ENCODE measurements at regions not wholly inside any gene's neighbourhood (a gene's known extent, or its start where the extent isn't known, plus 50 kb on each side); places are given as distances from the start of the nearest gene placed in this dataset.

DNA sequence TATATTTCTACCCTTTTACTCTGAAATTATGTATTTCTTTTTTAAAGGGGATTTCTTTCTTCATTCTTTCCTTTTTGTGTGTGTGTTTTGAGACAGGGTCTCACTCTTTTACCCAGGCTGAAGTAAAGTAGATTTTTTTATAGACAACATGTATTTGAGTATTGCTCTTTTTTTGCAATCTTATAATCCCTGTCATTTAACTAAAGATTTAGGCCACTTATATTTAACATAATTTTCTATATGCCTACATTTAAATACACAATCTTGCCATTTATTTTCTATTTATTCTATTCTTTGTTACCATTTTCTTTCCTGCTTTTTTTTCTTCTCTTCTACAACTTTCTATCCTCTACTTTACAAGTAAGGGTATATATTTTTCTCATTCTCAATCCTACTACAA, 416.0 kb upstream of the IRX2 start:
- DNase-seq (ENCODE audit: low read depth, low spot score) (no peak), ATAC-seq (no peak), FAIRE-seq (no peak)
- CTCF ChIA-PET = no interaction called here
- Histone ChIP-seq H3K4me3 (no peak overlapping the region), H3K36me3 (ENCODE audit: control insufficient read depth in 2 of 2, insufficient read depth in 2 of 2, low read length in 1 of 2) (no peaks in the 10 kb centered on the region), H3K9ac (ENCODE audit: control insufficient read depth, insufficient read depth, low read length) (no peak overlapping the region), H3K9me3 (replicated peaks; ENCODE audit: control insufficient read depth, insufficient read depth, low read length) (no peaks in the 10 kb centered on the region; the same call in 1 of the 3 replicates), H4K20me1 (ENCODE audit: control insufficient read depth, insufficient read depth) (no peaks in the 10 kb centered on the region), H3K4me1 (ENCODE audit: control insufficient read depth, insufficient read depth, low read length) (no peaks in the 10 kb centered on the region), H3K79me2 (ENCODE audit: control insufficient read depth, insufficient read depth, low read length) (no peaks in the 10 kb centered on the region), H3K27ac (ENCODE audit: control insufficient read depth, insufficient read depth) (no peak overlapping the region), H3K4me2 (ENCODE audit: control insufficient read depth, insufficient read depth) (no peak overlapping the region), H2AFZ (ENCODE audit: control insufficient read depth, low read depth, low read length) (no peak overlapping the region), H3K27me3 (replicated peaks in 1 of 2; ENCODE audit: control insufficient read depth in 2 of 2, insufficient read depth in 2 of 2, low read length in 1 of 2) (no peaks in the 10 kb centered on the region)
- intact Hi-C loops (cut with micrococcal nuclease; ENCODE audit: unreplicated experiment) = no loop called here
- SMC1A ChIA-PET (ENCODE audit: uncharacterized antibody, unreplicated experiment) = no interaction called here
- BruUV-seq (replicated peaks) = no TSS peak
- no peak for TF ChIP-seq HDAC2 (IDR thresholded peaks at IDR 0.05)
- TF ChIP-seq CHD2 (IDR thresholded peaks at IDR 0.05; ENCODE audit: borderline replicate concordance, low read depth, low read length) = no peak
- TF ChIP-seq RFX5 (IDR thresholded peaks at IDR 0.05; ENCODE audit: low read depth, low read length) = no peak
- TF ChIP-seq TAF1 (IDR thresholded peaks at IDR 0.05; ENCODE audit: borderline replicate concordance, low read depth, low read length) = no peak
- TF ChIP-seq, protein P1, sequence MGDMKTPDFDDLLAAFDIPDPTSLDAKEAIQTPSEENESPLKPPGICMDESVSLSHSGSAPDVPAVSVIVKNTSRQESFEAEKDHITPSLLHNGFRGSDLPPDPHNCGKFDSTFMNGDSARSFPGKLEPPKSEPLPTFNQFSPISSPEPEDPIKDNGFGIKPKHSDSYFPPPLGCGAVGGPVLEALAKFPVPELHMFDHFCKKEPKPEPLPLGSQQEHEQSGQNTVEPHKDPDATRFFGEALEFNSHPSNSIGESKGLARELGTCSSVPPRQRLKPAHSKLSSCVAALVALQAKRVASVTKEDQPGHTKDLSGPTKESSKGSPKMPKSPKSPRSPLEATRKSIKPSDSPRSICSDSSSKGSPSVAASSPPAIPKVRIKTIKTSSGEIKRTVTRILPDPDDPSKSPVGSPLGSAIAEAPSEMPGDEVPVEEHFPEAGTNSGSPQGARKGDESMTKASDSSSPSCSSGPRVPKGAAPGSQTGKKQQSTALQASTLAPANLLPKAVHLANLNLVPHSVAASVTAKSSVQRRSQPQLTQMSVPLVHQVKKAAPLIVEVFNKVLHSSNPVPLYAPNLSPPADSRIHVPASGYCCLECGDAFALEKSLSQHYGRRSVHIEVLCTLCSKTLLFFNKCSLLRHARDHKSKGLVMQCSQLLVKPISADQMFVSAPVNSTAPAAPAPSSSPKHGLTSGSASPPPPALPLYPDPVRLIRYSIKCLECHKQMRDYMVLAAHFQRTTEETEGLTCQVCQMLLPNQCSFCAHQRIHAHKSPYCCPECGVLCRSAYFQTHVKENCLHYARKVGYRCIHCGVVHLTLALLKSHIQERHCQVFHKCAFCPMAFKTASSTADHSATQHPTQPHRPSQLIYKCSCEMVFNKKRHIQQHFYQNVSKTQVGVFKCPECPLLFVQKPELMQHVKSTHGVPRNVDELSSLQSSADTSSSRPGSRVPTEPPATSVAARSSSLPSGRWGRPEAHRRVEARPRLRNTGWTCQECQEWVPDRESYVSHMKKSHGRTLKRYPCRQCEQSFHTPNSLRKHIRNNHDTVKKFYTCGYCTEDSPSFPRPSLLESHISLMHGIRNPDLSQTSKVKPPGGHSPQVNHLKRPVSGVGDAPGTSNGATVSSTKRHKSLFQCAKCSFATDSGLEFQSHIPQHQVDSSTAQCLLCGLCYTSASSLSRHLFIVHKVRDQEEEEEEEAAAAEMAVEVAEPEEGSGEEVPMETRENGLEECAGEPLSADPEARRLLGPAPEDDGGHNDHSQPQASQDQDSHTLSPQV (IDR thresholded peaks at IDR 0.05) = no peak
- no peak for TF ChIP-seq JUNB (IDR thresholded peaks at IDR 0.05)
- TF ChIP-seq NFXL1 (IDR thresholded peaks at IDR 0.05; ENCODE audit: borderline replicate concordance) = no peak
- TF ChIP-seq TCF12 (IDR thresholded peaks at IDR 0.05; ENCODE audit: low read depth, low read length) = no peak
- no peak for TF ChIP-seq TCF3 (IDR thresholded peaks at IDR 0.05; ENCODE audit: borderline replicate concordance, insufficient read depth, low read depth, low read length)
- no peak for TF ChIP-seq ESRRA (IDR thresholded peaks at IDR 0.05; ENCODE audit: low read length)
- RAD21 ChIA-PET (ENCODE audit: unreplicated experiment) = no interaction called here
- in situ Hi-C loops (cut with MboI) = no loop called here
- POLR2A ChIA-PET = no interaction called here
